Fibroblast of pulmonary artery (primary cell): ENCODE measurements at regions not wholly inside any gene's neighbourhood (a gene's known extent, or its start where the extent isn't known, plus 50 kb on each side); places are given as distances from the start of the nearest gene placed in this dataset.
"Not testable (repeated sequence)": the region's sequence is repeated elsewhere in the genome, so short reads cannot be mapped to it uniquely, and the experiment has no call there.

ENCODE experiments used
- DNase-seq: peaks from one replicate; pipeline ENCODE4 v3.0.0-alpha.2; 2010; ENCODE audit warnings: low read depth
- H3K4me3 ChIP-seq: replicated peaks from 2 replicates; pipeline ENCODE4 v1.5.1; 2011; ENCODE audit warnings: low read depth, mild to moderate bottlenecking, control low read depth, low read length, moderate library complexity
- CTCF ChIP-seq: IDR thresholded peaks from 2 replicates; pipeline ENCODE4 v1.5.1; 2011; ENCODE audit warnings: mild to moderate bottlenecking, control low read depth, low read length, inconsistent platforms; ENCODE audit errors: missing control alignments

- no peak overlapping the region for H3K4me3 ChIP-seq
- DNase-seq = no peak
- TF ChIP-seq CTCF = no peak
Observed at GRCh38 chr2:62654876-62655359, 50.6 kb upstream of the EHBP1 start.

GRCh38 chr2:62654423-62654791 lies 51.1 kb upstream of the EHBP1 start:
- no peak overlapping the region for H3K4me3 ChIP-seq
- no peak for TF ChIP-seq CTCF

GRCh38 chr2:62653582-62654422 lies 51.7 kb upstream of the EHBP1 start:
- no peak for TF ChIP-seq CTCF
- H3K4me3 ChIP-seq = no peak overlapping the region
- DNase-seq = no peak

More at GRCh38 chr2:62654423-62654791, 51.1 kb upstream of the EHBP1 start:
- no peak for DNase-seq

- DNase-seq, H3K4me3 ChIP-seq: not testable (repeated sequence)
Observed at GRCh38 chr2:62649087-62649486, 56.4 kb upstream of the EHBP1 start.

- H3K4me3 ChIP-seq = no peak overlapping the region
- TF ChIP-seq CTCF = no peak
- DNase-seq = no peak
Observed at GRCh38 chr2:62643100-62643471, 62.4 kb upstream of the EHBP1 start.

- no peak overlapping the region for H3K4me3 ChIP-seq
- no peak for TF ChIP-seq CTCF
- DNase-seq = no peak
Observed at GRCh38 chr2:62642429-62643099, 62.9 kb upstream of the EHBP1 start.

GRCh38 chr2:62641936-62642335 lies 63.6 kb upstream of the EHBP1 start:
- no peak for DNase-seq
- no peak overlapping the region for H3K4me3 ChIP-seq
- no peak for TF ChIP-seq CTCF
